Hindlimb muscle (tissue), 1 donor: ENCODE measurements at regions not wholly inside any gene's neighbourhood (a gene's known extent, or its start where the extent isn't known, plus 50 kb on each side); places are given as distances from the start of the nearest gene placed in this dataset.
"Not testable (repeated sequence)": the region's sequence is repeated elsewhere in the genome, so short reads cannot be mapped to it uniquely, and the experiment has no call there.

Source experiments
- DNase-seq: peaks from one replicate; pipeline ENCODE4 v3.0.0-alpha.2; 2013

- peak; percentile 8 for DNase-seq
Measured at GRCh38 chr6:9140172-9140571, 704.8 kb upstream of the SLC35B3 start.

DNA sequence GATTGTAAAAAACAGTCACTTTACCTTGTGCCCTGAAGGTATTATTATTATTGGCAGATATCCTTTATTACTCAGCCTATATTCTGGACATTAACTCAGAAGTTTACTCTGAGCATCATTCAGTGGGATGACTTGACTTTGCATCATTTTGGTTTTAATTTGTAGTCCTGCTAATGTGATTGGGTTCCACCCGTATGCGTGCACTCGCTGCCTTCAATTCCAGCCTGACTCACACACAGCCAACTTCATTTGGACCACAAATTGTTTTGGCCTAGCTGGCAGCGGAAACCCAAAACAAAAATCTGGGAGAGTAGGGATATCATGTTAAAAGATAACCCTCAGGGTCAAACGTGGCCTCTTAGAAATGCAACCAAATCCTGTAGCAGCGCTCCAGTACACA, 704.4 kb upstream of the SLC35B3 start:
- DNase-seq, result no peak

DNA sequence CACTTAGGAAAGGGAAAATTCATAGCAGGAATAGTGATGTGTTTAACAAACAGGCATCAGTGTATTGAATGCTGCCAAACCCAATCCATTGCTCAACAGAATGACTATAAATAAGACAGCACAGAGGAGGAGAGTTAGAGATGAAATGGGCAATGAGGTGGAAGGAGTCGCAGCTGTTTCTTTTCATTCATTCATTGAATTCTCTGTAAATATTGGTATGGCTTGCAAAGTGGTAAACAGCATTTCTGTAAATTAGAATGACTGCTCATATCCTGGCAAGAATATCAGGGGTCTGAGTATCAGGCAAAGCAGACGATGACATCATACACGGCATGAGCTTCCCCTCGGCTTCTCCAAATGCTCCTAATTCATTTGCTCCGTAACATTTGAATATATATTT, 703.6 kb upstream of the SLC35B3 start:
- DNase-seq, result no peak

DNA sequence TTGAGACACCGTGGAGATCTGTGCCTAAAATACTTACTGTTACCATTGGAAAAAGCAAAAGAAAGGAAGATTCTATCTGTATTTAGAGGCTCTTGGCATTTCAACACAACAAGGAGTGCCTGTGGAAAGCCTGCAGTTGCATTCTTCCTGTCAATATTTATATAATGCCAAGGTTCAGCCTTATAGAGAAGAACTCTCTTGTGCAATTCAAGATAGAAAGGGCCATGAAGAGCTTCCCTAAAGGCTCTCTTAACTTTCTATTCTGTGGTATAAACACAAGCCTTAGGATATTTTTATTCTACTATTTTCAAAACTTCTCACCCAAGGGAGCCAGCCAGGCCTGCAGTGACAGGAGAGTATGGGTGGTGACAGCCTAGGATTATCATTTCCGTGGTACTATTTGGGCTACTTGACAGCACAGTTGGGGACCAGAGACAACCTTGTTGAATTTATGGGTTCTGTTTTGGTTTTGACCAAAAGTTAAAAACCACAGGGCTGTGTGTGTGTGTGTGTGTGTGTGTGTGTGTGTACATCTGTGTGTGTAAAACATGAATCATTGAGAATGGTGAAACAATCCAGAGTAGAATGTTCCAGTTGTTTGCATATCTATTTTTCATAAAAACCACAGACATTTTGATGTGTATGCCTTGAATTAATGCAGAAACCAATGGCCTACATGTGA, 700.9 kb upstream of the SLC35B3 start:
- DNase-seq, result no peak

GRCh38 chr6:9131616-9132015, 696.3 kb upstream of the SLC35B3 start:
- no peak for DNase-seq

- DNase-seq, result no peak
Measured at GRCh38 chr6:9131201-9131600, 695.9 kb upstream of the SLC35B3 start.

DNA sequence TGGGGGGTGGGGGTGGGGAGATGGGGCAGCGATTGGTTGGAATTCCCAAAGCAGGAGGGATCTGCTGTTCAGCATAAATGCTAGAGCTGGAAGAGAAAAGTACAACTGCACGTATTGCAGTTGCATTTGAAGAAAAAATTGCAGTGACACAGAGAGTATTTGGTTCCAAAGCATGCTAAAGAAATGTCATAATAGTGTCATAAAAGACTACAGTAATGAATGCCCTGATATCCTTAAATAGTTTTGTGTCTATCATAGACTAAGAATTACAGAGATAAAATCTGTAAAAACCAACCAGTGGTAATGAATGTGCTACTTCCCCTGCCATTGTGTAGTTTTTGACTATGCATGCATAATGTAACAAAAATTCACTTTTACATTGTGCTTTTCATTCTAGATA, 693.6 kb upstream of the SLC35B3 start:
- DNase-seq, result no peak

DNA sequence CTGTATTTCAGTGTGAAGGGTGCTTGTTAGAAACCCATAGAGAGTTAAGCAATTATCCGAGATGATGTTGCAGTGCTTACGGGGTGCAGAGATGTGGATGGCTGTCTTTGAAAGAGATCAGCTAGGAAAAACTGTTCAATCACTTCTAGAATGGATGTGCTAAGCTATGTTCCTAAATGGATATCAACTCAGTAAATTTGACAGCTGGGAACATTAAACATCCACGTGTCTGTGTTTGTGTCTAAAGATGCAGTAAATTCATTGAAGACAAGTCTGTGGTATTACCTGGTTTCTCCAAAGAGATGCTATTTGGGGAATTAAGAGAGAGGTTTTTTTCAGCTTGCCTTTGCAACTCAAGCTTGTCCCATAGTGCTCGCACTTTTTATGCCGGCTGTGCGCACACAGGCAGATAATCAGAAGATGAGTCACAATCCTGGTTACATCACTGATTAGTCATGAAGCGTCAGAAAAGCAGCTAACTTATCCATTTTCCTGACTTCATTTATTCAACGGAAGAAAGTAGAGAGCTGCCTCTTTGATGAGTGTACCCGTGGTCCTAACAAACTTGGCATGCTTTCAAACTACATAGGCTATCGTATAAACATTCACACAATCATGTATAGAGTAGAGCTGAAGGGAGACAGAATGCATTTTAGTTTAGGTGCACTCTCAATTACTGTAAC, 691.7 kb upstream of the SLC35B3 start:
- DNase-seq, result no peak

- DNase-seq, result not testable (repeated sequence)
Measured at GRCh38 chr6:9126034-9126433, 690.7 kb upstream of the SLC35B3 start.

DNA sequence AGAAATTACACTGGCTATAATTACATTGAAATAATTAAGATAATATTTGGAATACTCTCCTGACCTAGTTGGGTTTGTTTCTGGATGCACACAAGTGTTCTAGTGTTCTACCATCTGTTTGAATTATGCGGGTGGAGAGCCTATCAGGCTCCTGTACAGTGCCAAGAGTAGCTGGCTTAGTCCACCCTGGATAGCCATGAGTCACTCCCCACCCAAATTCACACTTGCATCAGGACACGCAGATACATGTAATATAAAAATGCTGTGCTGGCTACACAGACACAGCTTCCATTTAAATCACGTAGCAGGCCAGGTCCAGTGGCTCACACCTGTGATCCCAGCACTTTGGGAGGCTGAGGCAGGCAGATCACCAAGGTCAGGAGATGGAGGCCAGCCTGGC, 686.2 kb upstream of the SLC35B3 start:
- DNase-seq, result no peak

DNA sequence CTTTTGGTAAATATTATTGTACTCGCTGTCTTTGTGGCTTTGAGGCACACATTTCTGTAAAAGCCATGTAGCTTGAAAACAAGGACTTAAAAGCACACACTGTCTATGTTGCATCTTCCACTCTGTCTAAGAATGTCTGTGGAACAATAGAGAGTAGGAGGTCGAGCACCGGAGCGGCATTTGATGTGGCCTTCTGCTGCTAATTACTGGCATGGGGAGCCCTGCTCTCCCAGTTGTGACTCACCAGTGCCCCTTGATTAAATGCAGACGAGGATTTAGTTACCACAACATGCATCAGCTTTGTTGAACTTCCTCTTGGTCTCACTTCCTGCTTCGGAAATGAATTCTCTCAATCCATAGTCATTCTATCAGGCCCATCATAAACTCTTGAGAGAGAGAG, 680.7 kb upstream of the SLC35B3 start:
- DNase-seq, result no peak

DNA sequence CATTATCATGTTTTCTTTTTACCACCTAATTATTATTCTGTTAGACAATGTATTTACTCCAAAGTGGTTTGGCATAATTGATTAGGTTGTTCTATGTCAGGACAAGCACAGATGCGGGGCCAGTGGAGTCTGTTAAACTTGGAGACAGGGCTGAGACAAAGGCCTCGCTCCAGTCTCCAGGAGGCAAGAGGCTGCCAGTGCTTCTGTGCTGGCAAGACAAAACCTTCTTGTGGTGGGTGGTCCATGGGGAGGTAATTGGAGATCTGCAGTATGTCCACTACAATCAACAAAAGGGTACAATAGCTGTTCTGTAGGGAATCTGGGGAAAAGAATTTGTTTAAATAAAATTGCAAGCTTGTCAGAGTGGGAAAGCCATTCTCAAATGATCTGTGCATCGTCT, 677.2 kb upstream of the SLC35B3 start:
- DNase-seq, result no peak

- DNase-seq, result no peak
Measured at GRCh38 chr6:9103876-9104521, 668.7 kb upstream of the SLC35B3 start.

DNA sequence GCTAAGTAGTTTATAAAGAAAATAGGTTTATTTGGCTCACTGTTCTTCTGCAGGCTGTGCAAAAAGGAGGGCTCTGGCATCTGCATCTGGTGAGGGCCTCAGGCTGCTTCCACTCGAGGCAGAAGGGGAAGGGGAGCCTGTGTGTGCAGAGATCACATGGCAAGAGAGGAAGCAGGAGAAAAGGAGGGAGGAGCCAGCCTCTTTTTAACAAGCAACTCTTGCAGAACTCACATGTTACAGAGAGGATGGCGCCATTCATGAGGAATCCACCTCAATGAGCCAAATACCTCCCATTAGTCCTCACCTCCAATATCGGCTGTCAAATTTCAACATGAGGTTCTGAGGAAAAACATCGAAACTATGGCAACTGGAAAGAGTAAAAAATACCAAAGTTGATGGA, 666.6 kb upstream of the SLC35B3 start:
- DNase-seq, result no peak

- DNase-seq, result no peak
Measured at GRCh38 chr6:9100869-9101580, 665.7 kb upstream of the SLC35B3 start.

DNA sequence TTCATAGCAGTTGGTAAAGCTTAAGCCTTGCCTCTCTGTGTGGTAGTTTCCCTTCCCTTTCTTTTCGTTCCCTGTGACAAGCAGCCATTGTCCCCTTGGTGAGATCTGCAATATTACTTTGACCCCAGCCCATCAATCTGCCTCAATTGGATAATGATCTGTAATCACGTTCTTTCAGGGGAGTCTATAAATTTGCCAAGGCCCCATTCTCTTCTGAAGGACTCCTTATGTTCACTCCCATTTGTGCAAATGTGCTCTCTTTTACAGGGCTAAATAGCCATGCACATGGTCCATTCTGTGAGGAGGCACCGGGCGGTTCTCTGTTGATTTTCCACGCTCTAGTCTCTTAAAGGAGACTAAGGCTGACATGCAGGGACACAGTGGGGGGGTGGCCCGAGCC, 660.4 kb upstream of the SLC35B3 start:
- no peak for DNase-seq

- no peak for DNase-seq
Measured at GRCh38 chr6:9095137-9095536, 659.8 kb upstream of the SLC35B3 start.

- no peak for DNase-seq
Measured at GRCh38 chr6:9089724-9090123, 654.4 kb upstream of the SLC35B3 start.

DNA sequence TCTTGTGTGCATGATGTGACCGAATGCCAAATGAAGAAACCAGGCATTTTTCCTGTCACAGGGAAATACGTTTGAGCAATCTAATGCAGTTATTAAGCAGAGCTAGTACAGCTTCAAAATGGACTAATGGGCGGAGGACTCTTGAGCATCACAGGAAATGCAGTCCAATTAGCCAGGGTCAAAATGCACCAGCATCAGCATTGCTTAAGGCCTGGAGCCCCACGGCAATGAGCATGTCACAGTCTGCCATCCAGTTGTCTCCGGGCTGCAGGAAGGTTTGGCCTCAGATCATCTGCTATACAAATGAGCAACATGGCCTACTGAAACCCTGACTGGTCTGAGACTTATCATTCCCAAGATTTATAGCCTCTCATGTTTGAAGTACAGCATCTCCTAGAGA, 652.1 kb upstream of the SLC35B3 start:
- no peak for DNase-seq

DNA sequence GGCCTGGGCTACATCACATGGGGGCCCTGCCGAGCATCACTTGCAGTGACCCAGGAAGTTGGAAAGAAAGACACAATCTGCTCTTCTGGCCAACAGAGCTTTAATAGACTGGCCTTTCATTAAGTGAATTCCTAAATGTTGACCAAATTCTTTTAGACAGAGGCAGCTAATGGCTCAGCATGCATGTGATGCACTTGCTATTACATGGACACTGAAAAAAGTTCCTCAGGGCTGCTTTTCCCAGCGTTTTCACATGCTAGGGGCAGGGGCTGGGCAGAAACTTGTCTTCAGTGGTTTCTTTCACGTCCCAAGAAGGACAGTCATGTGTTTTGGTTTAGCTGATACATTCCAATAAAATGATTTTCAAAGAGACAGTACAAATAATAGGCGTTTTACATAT, 651.0 kb upstream of the SLC35B3 start:
- no peak for DNase-seq

DNA sequence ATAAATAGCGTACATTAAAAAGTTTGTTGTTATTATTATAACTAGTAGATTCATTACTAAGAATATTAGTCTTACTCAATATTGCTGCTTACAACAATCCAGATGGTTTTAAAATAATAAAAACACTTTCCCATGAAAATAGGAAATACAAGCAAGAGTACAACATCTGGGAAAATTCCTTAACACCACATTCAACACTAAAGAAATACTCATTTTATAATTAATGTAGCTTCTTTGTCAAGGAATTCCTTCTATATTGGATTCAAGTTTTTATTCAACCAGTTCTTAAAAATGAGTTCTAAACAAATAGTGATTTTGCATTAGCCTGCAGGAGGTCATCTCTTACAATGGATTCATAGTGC, 650.3 kb upstream of the SLC35B3 start:
- no peak for DNase-seq

DNA sequence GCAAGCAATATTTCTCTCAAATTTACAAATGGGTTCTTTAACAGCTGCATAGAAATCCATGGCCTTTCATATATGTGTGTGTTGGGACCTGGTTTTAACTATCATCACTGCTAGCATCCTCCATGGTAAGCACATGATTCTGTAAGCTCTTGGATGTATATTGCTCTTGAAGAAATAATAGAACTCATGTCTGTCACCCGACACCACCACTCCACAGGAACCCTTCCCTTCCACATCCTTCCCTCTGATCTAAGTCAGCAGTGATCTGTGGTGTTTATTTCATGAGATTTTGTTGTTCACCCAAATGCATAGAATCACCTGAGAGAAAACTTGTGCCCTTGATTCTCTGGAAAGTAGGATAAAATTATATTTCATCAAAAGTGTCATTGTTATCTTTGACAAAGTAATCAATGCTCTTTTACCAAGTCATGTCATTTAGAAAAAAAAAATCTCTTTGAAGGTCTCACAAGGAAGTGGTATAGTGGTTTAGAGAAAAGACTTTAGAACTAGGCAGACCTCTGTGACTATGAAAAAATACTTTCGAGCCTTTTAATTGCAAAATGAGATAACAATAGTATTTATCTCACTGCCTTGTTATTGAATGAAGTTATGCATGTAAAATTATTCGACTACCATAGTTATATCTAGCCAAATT, 649.8 kb upstream of the SLC35B3 start:
- no peak for DNase-seq

DNA sequence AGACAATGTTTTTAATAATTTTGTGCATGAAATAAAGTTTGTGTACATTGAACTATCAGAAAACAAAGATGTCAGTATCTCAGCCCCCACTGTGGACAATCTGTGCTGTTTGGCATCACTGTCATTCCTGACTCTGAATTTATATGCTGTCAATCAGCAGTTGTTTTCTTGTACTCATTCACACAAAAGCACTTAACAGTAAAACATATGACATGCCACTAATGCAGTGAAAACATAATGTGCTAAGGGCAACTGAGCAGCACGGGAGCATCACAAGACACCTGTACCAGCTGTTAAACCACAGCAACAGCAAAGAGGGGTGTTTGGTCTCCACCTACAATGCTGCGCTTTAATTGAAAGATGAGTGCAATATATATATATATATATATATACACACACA, 647.8 kb upstream of the SLC35B3 start:
- no peak for DNase-seq
